CD14-positive monocyte (primary cell): ENCODE measurements at regions not wholly inside any gene's neighbourhood (a gene's known extent, or its start where the extent isn't known, plus 50 kb on each side); places are given as distances from the start of the nearest gene placed in this dataset.

Experiments used
- DNase-seq, 3 donors: peaks; one replicate each; pipeline ENCODE4 v3.0.0-alpha.2; 2011 to 2022
- H2AFZ ChIP-seq: 2 replicates; pipeline ENCODE4 v1.6.0; 2012; ENCODE audit warnings: mild to moderate bottlenecking, low read depth, low read length, inconsistent platforms; ENCODE audit not compliant: insufficient read depth, poor library complexity, severe bottlenecking
- H3K27ac ChIP-seq, 2 donors: 1 replicate in 1 of 2; 2 replicates in 1 of 2; pipeline ENCODE4 v1.5.1; 2012 to 2013; ENCODE audit warnings: low read length in 2 of 2, control low read depth in 1 of 2, inconsistent platforms in 1 of 2, low read depth in 1 of 2, mild to moderate bottlenecking in 1 of 2
- H3K27me3 ChIP-seq, 2 donors: one replicate each; pipeline versions ENCODE4 v1.6.0 to v1.6.1; 2011 to 2013; ENCODE audit warnings: low read length in 2 of 2; ENCODE audit not compliant: control insufficient read depth in 2 of 2, insufficient read depth in 2 of 2
- H3K36me3 ChIP-seq, 2 donors: replicated peaks in 1 of 2; 1 replicate in 1 of 2; 2 replicates in 1 of 2; pipeline versions ENCODE4 v1.5.1 to v1.6.1; 2012 to 2013; ENCODE audit warnings: low read length in 2 of 2, control low read depth in 1 of 2, inconsistent platforms in 1 of 2, mild to moderate bottlenecking in 1 of 2; ENCODE audit not compliant: insufficient read depth in 2 of 2, control insufficient read depth in 1 of 2
- H3K4me1 ChIP-seq, 2 donors: 1 replicate in 1 of 2; 2 replicates in 1 of 2; pipeline versions ENCODE4 v1.5.1 to v1.6.1; 2012 to 2013; ENCODE audit warnings: low read length in 2 of 2, control low read depth in 1 of 2, inconsistent platforms in 1 of 2, mild to moderate bottlenecking in 1 of 2, moderate library complexity in 1 of 2; ENCODE audit not compliant: insufficient read depth in 2 of 2, control insufficient read depth in 1 of 2
- H3K4me2 ChIP-seq: replicated peaks from 2 replicates; pipeline ENCODE3; 2012; ENCODE audit warnings: low read length, moderate library complexity, mild to moderate bottlenecking; ENCODE audit not compliant: poor library complexity, severe bottlenecking; ENCODE audit errors: extremely low read depth
- H3K4me3 ChIP-seq, 3 experiments: fragments of 200-600 bp in 1 of 3; sonication (generic) in 1 of 3; replicated peaks in 1 of 3; 1 replicate in 2 of 3; 2 replicates in 1 of 3; pipeline ENCODE4 v1.5.1; 2011 to 2013; ENCODE audit warnings: low read length in 3 of 3, mild to moderate bottlenecking in 3 of 3, control low read depth in 2 of 3, low read depth in 2 of 3, inconsistent platforms in 1 of 3, moderate library complexity in 1 of 3
- H3K79me2 ChIP-seq: 2 replicates; pipeline ENCODE4 v1.6.0; 2012; ENCODE audit warnings: mild to moderate bottlenecking, control low read depth, inconsistent platforms, low read length, moderate library complexity; ENCODE audit not compliant: insufficient read depth
- H3K9ac ChIP-seq: 2 replicates; pipeline ENCODE4 v1.6.0; 2017; ENCODE audit warnings: low read length, mild to moderate bottlenecking; ENCODE audit not compliant: insufficient read depth, poor library complexity, severe bottlenecking
- H3K9me3 ChIP-seq, 2 donors: replicated peaks in 1 of 2; 1 replicate in 1 of 2; 2 replicates in 1 of 2; pipeline versions ENCODE4 v1.5.1 to v1.6.1; 2012 to 2013; ENCODE audit warnings: low read length in 2 of 2, control low read depth in 1 of 2; ENCODE audit not compliant: control insufficient read depth in 1 of 2, insufficient read depth in 1 of 2
- H4K20me1 ChIP-seq: 2 replicates; pipeline ENCODE4 v1.6.0; 2012; ENCODE audit warnings: mild to moderate bottlenecking, low read length, control low read depth, moderate library complexity; ENCODE audit not compliant: insufficient read depth
- H3K27ac Mint-ChIP-seq, 7 donors: one replicate each; pipeline ENCODE4 v1.8.0; 2020; ENCODE audit warnings: mild to moderate bottlenecking in 7 of 7, mixed read lengths in 7 of 7, moderate library complexity in 6 of 7, inconsistent platforms in 2 of 7
- H3K27me3 Mint-ChIP-seq, 3 donors: one replicate each; pipeline ENCODE4 v1.8.0; 2021 to 2022; ENCODE audit warnings: low read depth in 3 of 3, mild to moderate bottlenecking in 3 of 3, mixed read lengths in 3 of 3, moderate library complexity in 3 of 3, inconsistent platforms in 1 of 3
- H3K36me3 Mint-ChIP-seq, 2 donors: one replicate each; pipeline ENCODE4 v1.8.0; 2020; ENCODE audit warnings: mixed read lengths in 2 of 2, inconsistent platforms in 1 of 2, mild to moderate bottlenecking in 1 of 2
- H3K4me1 Mint-ChIP-seq: one replicate; pipeline ENCODE4 v1.8.0; 2020; ENCODE audit warnings: mild to moderate bottlenecking, mixed read lengths
- H3K4me3 Mint-ChIP-seq, 2 donors: one replicate each; pipeline ENCODE4 v1.8.0; 2020; ENCODE audit warnings: mild to moderate bottlenecking in 2 of 2, mixed read lengths in 2 of 2, moderate library complexity in 1 of 2
- H3K9me3 Mint-ChIP-seq, 7 donors: one replicate each; pipeline ENCODE4 v1.8.0; 2020 to 2022; ENCODE audit warnings: mixed read lengths in 7 of 7, mild to moderate bottlenecking in 6 of 7, moderate library complexity in 6 of 7, inconsistent platforms in 2 of 7
- CTCF ChIP-seq: fragments of 200-600 bp; IDR thresholded peaks from one replicate; pipeline ENCODE4 v1.8.0; 2022; ENCODE audit warnings: antibody characterized with exemption, mild to moderate bottlenecking
- WGBS: methylation state at CpG from one replicate; pipeline ENCODE4 v1.1.5; 2013; ENCODE audit warnings: missing lambda C conversion rate; ENCODE audit not compliant: insufficient coverage; 5-methylcytosine and 5-hydroxymethylcytosine counted together
- intact Hi-C, 2 donors: fragments of 100-400 bp; cut with micrococcal nuclease; formaldehyde crosslinking; loops; one replicate each; pipeline versions ENCODE4 v1.15.0 to v1.15.1; 2023

- Histone ChIP-seq H2AFZ (no peak overlapping the region), H4K20me1 (no peaks in the 10 kb centered on the region), H3K36me3 (no peaks in the 10 kb centered on the region), H3K9ac (no peak overlapping the region), H3K4me1 (no peaks in the 10 kb centered on the region), H3K79me2 (no peaks in the 10 kb centered on the region), H3K4me3 (no peak overlapping the region), H3K9me3 (no peaks in the 10 kb centered on the region), H3K4me2 (no peak overlapping the region), H3K27ac (no peak overlapping the region), H3K27me3 (no peaks in the 10 kb centered on the region)
- H3K4me3 Mint-ChIP-seq = no peak overlapping the region
- peaks cover 0 to 3% (median 2%) of the 10 kb centered on the region in 3 donors for H3K27me3 Mint-ChIP-seq
- TF ChIP-seq CTCF = no peak
- DNase-seq = no peak
- no peaks in the 10 kb centered on the region for H3K4me1 Mint-ChIP-seq
- H3K27ac Mint-ChIP-seq = peak overlapping the region in 1 of 7 donors; percentile 31
- intact Hi-C loops = no loop called here
- WGBS = 100% methylated on average over 2 of the region's 3 CpGs
- peaks cover 0 to 4% (median 1%) of the 10 kb centered on the region in 7 donors for H3K9me3 Mint-ChIP-seq
- no peaks in the 10 kb centered on the region for H3K36me3 Mint-ChIP-seq
Measured at GRCh38 chr12:75786070-75786469, 245.5 kb downstream of the PHLDA1 start.

GRCh38 chr12:75784591-75784990 is 247.0 kb downstream of the PHLDA1 start:
- Histone ChIP-seq H2AFZ (no peak overlapping the region), H3K27me3 (no peaks in the 10 kb centered on the region), H3K79me2 (no peaks in the 10 kb centered on the region), H3K4me1 (no peaks in the 10 kb centered on the region), H3K4me3 (no peak overlapping the region), H3K27ac (no peak overlapping the region), H3K9me3 (no peaks in the 10 kb centered on the region), H4K20me1 (no peaks in the 10 kb centered on the region), H3K4me2 (no peak overlapping the region), H3K36me3 (no peaks in the 10 kb centered on the region), H3K9ac (no peak overlapping the region)
- Mint-ChIP-seq H3K9me3 (peaks cover 0 to 4% (median 0%) of the 10 kb centered on the region in 7 donors), H3K27me3 (peaks cover under 1 to 3% (median 2%) of the 10 kb centered on the region in 3 donors), H3K4me1 (no peaks in the 10 kb centered on the region), H3K27ac (no peak overlapping the region), H3K36me3 (no peaks in the 10 kb centered on the region), H3K4me3 (no peak overlapping the region)
- no peak for TF ChIP-seq CTCF
- no peak for DNase-seq
- intact Hi-C loops = no loop called here
- WGBS = 45% methylated on average over 1 of the region's 2 CpGs
